ENCODE measurements at regions not wholly inside any gene's neighbourhood (a gene's known extent, or its start where the extent isn't known, plus 50 kb on each side); places are given as distances from the start of the nearest gene placed in this dataset.

- TF ChIP-seq ZC3H10 (CRISPR knock-in tag; IDR thresholded peaks at IDR 0.05) (no peak), BACH2 (CRISPR knock-in tag; IDR thresholded peaks at IDR 0.05; ENCODE audit: borderline replicate concordance) (no peak), ISL1 (CRISPR knock-in tag; IDR thresholded peaks at IDR 0.05) (no peak), CSRNP3 (CRISPR knock-in tag; IDR thresholded peaks at IDR 0.05) (no peak), PATZ1 (CRISPR knock-in tag; IDR thresholded peaks at IDR 0.05; ENCODE audit: borderline replicate concordance) (no peak), ZNF8 (CRISPR knock-in tag; IDR thresholded peaks at IDR 0.05) (no peak), ZFP30 (CRISPR knock-in tag; IDR thresholded peaks at IDR 0.05) (no peak), ARNTL (CRISPR knock-in tag; IDR thresholded peaks at IDR 0.05; ENCODE audit: borderline replicate concordance, low read depth) (no peak), ZNF70 (CRISPR knock-in tag; IDR thresholded peaks at IDR 0.05) (no peak), GLIS3 (CRISPR knock-in tag; IDR thresholded peaks at IDR 0.05) (no peak), OSR1 (CRISPR knock-in tag; IDR thresholded peaks at IDR 0.05) (no peak), CSDC2 (CRISPR knock-in tag; IDR thresholded peaks at IDR 0.05) (no peak), CREB5 (CRISPR knock-in tag; IDR thresholded peaks at IDR 0.05; ENCODE audit: low read depth) (no peak), TSHZ2 (CRISPR knock-in tag; IDR thresholded peaks at IDR 0.05) (no peak), TCF4 (CRISPR knock-in tag; IDR thresholded peaks at IDR 0.05; ENCODE audit: borderline replicate concordance) (no peak)
- ATAC-seq, result no peak
Observed at GRCh38 chr5:110846398-110847001, 107.7 kb downstream of the SLC25A46 start.

GRCh38 chr5:110851357-110851756, 112.5 kb downstream of the SLC25A46 start:
- ATAC-seq, result no peak
- TF ChIP-seq PPARA (CRISPR knock-in tag; IDR thresholded peaks at IDR 0.05; ENCODE audit: borderline replicate concordance) (no peak), TSHZ2 (CRISPR knock-in tag; IDR thresholded peaks at IDR 0.05) (no peak), RARB (CRISPR knock-in tag; IDR thresholded peaks at IDR 0.05) (no peak), ESRRG (CRISPR knock-in tag; IDR thresholded peaks at IDR 0.05) (no peak), ZFP30 (CRISPR knock-in tag; IDR thresholded peaks at IDR 0.05) (no peak), PATZ1 (CRISPR knock-in tag; IDR thresholded peaks at IDR 0.05; ENCODE audit: borderline replicate concordance) (no peak), ZNF565 (CRISPR knock-in tag; conservative IDR thresholded peaks at IDR 0.05; ENCODE audit: low read depth) (no peak), POU6F1 (CRISPR knock-in tag; IDR thresholded peaks at IDR 0.05; ENCODE audit: borderline replicate concordance, low read depth) (no peak), CSRNP3 (CRISPR knock-in tag; IDR thresholded peaks at IDR 0.05) (no peak), TCF4 (CRISPR knock-in tag; IDR thresholded peaks at IDR 0.05; ENCODE audit: borderline replicate concordance) (no peak), ZNF8 (CRISPR knock-in tag; IDR thresholded peaks at IDR 0.05) (no peak), ZC3H10 (CRISPR knock-in tag; IDR thresholded peaks at IDR 0.05) (no peak), CSDC2 (CRISPR knock-in tag; IDR thresholded peaks at IDR 0.05) (no peak)

Measured in SK-N-SH treated with all-trans-retinoic acid at 6 μM for 48 hours (cell line).